CD4-positive, alpha-beta memory T cell (primary cell): ENCODE measurements at regions not wholly inside any gene's neighbourhood (a gene's known extent, or its start where the extent isn't known, plus 50 kb on each side); places are given as distances from the start of the nearest gene placed in this dataset.

Experiments used
- CTCF ChIA-PET: fragments of 350-600 bp; sonication (Branson Sonifier 250); formaldehyde crosslinking; loops from one replicate; lab custom pipeline; 2021; ENCODE audit warnings: inconsistent platforms; ENCODE audit not compliant: partially characterized antibody; lab: Charles Lee
- POLR2A ChIA-PET: fragments of 350-600 bp; sonication (Branson Sonifier 250); formaldehyde crosslinking; loops from one replicate; lab custom pipeline; 2021; ENCODE audit not compliant: partially characterized antibody; lab: Charles Lee
- DNase-seq, 5 donors: peaks; one replicate each; pipeline versions ENCODE4 v3.0.0 to v3.0.0-alpha.2; 2020 to 2022; ENCODE audit warnings: mixed read lengths in 1 of 5
- H3K27ac ChIP-seq: one replicate; pipeline ENCODE4 v1.7.0; 2013; ENCODE audit warnings: low read depth, low read length
- H3K27me3 ChIP-seq: 2 replicates; pipeline ENCODE4 v1.7.0; 2013; ENCODE audit warnings: mild to moderate bottlenecking, low read length, moderate library complexity; ENCODE audit not compliant: insufficient read depth
- H3K36me3 ChIP-seq: 2 replicates; pipeline ENCODE4 v1.7.0; 2013; ENCODE audit warnings: mild to moderate bottlenecking, low read length, moderate library complexity; ENCODE audit not compliant: insufficient read depth
- H3K4me1 ChIP-seq: 2 replicates; pipeline ENCODE4 v1.7.0; 2013; ENCODE audit warnings: mild to moderate bottlenecking, low read length, moderate library complexity; ENCODE audit not compliant: insufficient read depth
- H3K4me3 ChIP-seq, 2 donors: one replicate each; pipeline ENCODE4 v1.7.0; 2013; ENCODE audit warnings: low read length in 2 of 2, mild to moderate bottlenecking in 1 of 2
- H3K9me3 ChIP-seq, 2 donors: one replicate each; pipeline ENCODE4 v1.7.0; 2013; ENCODE audit warnings: low read length in 2 of 2, control low read depth in 1 of 2; ENCODE audit not compliant: control insufficient read depth in 1 of 2
- H3K27ac Mint-ChIP-seq, 7 donors: one replicate each; pipeline ENCODE4 v1.8.0; 2020 to 2021; ENCODE audit warnings: mixed read lengths in 7 of 7, mild to moderate bottlenecking in 6 of 7, inconsistent platforms in 3 of 7, moderate library complexity in 3 of 7
- H3K27me3 Mint-ChIP-seq, 2 donors: one replicate each; pipeline ENCODE4 v1.8.0; 2020 to 2021; ENCODE audit warnings: mixed read lengths in 2 of 2
- H3K36me3 Mint-ChIP-seq, 2 donors: one replicate each; pipeline ENCODE4 v1.8.0; 2020 to 2021; ENCODE audit warnings: mixed read lengths in 2 of 2, inconsistent platforms in 1 of 2, mild to moderate bottlenecking in 1 of 2
- H3K4me1 Mint-ChIP-seq, 4 donors: one replicate each; pipeline ENCODE4 v1.8.0; 2020 to 2021; ENCODE audit warnings: mixed read lengths in 4 of 4, mild to moderate bottlenecking in 1 of 4
- H3K4me3 Mint-ChIP-seq, 8 donors: one replicate each; pipeline ENCODE4 v1.8.0; 2020 to 2021; ENCODE audit warnings: mixed read lengths in 8 of 8, mild to moderate bottlenecking in 7 of 8, moderate library complexity in 6 of 8, inconsistent platforms in 3 of 8
- H3K9me3 Mint-ChIP-seq, 8 donors: one replicate each; pipeline ENCODE4 v1.8.0; 2020 to 2021; ENCODE audit warnings: mixed read lengths in 8 of 8, mild to moderate bottlenecking in 5 of 8, inconsistent platforms in 3 of 8, moderate library complexity in 1 of 8
- intact Hi-C: fragments of 100-400 bp; cut with micrococcal nuclease; formaldehyde crosslinking; loops from one replicate; pipeline ENCODE4 v1.15.1; 2023

DNA sequence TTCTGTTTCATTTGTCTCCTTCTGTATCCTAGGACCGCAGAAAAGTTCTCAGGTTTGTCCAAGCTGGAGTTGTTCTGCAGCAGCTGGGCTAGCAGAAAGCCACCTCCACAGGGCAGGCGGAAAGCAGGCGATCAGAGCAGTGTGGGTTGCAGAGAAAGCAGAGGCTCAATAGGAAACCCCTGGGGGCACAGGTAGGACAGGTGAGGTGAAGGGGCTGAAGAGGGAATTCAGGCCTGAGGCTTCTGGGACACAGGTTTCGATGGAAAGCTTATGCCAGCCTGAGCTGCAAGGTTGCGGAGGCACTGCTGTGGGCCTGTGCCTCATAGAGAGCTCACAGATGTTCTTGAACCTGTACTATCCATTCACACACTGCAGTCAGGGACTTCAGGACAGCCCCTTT is 194.9 kb upstream of the TPK1 start:
- CTCF ChIA-PET: no interaction called here
- intact Hi-C loops: no loop called here

DNA sequence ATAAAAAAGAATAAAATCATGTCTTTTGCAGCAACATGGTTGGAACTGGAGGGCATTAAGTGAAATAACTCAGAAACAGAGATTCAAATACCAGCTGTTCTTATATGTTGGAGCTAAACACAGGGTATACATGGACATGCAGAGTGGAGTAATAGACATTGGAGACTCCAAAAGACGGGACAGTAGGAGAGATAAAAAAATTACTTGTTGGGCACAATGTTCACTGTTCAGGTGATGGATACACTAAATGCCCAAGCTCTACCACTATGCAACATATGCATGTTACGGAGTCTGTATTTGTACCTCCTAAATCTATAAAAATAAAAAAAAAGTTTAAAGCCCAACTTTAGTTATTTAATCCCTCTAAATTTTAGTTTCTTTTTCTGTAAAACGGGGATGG is 184.6 kb upstream of the TPK1 start:
- Histone ChIP-seq H3K4me1 (no peaks in the 10 kb centered on the region), H3K9me3 (no peaks in the 10 kb centered on the region), H3K36me3 (no peaks in the 10 kb centered on the region), H3K27me3 (no peaks in the 10 kb centered on the region), H3K4me3 (no peak overlapping the region), H3K27ac (no peak overlapping the region)
- POLR2A ChIA-PET: no interaction called here
- Mint-ChIP-seq H3K9me3 (no peaks in the 10 kb centered on the region), H3K36me3 (no peaks in the 10 kb centered on the region), H3K4me1 (no peaks in the 10 kb centered on the region), H3K27me3 (no peaks in the 10 kb centered on the region), H3K4me3 (no peak overlapping the region), H3K27ac (no peak overlapping the region)
- DNase-seq: no peak
- CTCF ChIA-PET: interaction anchor here (1.8 kb wide), 1 partner anchor 16 kb away, joined by 6 read pairs; no protein-coding TSS in a partner anchor
- intact Hi-C loops: no loop called here

More for the DNA sequence above, 194.9 kb upstream of the TPK1 start:
- Mint-ChIP-seq H3K27me3 (no peaks in the 10 kb centered on the region), H3K36me3 (no peaks in the 10 kb centered on the region), H3K9me3 (peaks cover 0 to 14% (median 5%) of the 10 kb centered on the region in 8 donors), H3K27ac (no peak overlapping the region), H3K4me3 (no peak overlapping the region), H3K4me1 (peaks cover 0 to 6% (median under 1%) of the 10 kb centered on the region in 4 donors)
- no peaks in the 10 kb centered on the region for H3K27me3 ChIP-seq
- POLR2A ChIA-PET: no interaction called here
- no peaks in the 10 kb centered on the region for H3K36me3 ChIP-seq
- H3K9me3 ChIP-seq: no peaks in the 10 kb centered on the region
- no peak overlapping the region for H3K27ac ChIP-seq
- no peak overlapping the region for H3K4me3 ChIP-seq
- DNase-seq: no peak
- no peaks in the 10 kb centered on the region for H3K4me1 ChIP-seq

GRCh38 chr7:145016068-145016467 is 180.2 kb upstream of the TPK1 start:
- CTCF ChIA-PET: no interaction called here

GRCh38 chr7:145009876-145010275 is 174.0 kb upstream of the TPK1 start:
- Histone ChIP-seq H3K27ac (no peak overlapping the region), H3K4me3 (no peak overlapping the region), H3K9me3 (no peaks in the 10 kb centered on the region), H3K4me1 (no peaks in the 10 kb centered on the region), H3K27me3 (peaks cover 4% of the 10 kb centered on the region), H3K36me3 (no peaks in the 10 kb centered on the region)
- ChIA-PET POLR2A (no interaction called here), CTCF (interaction anchor here (2.4 kb wide), 1 partner anchor 27 kb away, joined by 9 read pairs; no protein-coding TSS in a partner anchor)
- peaks cover 0 to 2% (median 0%) of the 10 kb centered on the region in 8 donors for H3K9me3 Mint-ChIP-seq
- intact Hi-C loops: no loop called here
- H3K27ac Mint-ChIP-seq: no peak overlapping the region
- peaks cover 2 to 7% of the 10 kb centered on the region in 2 donors for H3K27me3 Mint-ChIP-seq
- H3K4me1 Mint-ChIP-seq: no peaks in the 10 kb centered on the region
- no peak overlapping the region for H3K4me3 Mint-ChIP-seq
- H3K36me3 Mint-ChIP-seq: no peaks in the 10 kb centered on the region
- no peak for DNase-seq

More at GRCh38 chr7:145016068-145016467, 180.2 kb upstream of the TPK1 start:
- DNase-seq: no peak
- H3K27me3 ChIP-seq: peaks cover 4% of the 10 kb centered on the region
- H3K36me3 ChIP-seq: no peaks in the 10 kb centered on the region
- no peaks in the 10 kb centered on the region for H3K9me3 ChIP-seq
- no peak overlapping the region for H3K4me3 ChIP-seq
- Mint-ChIP-seq H3K9me3 (no peaks in the 10 kb centered on the region), H3K4me3 (no peak overlapping the region), H3K4me1 (no peaks in the 10 kb centered on the region), H3K27me3 (no peaks in the 10 kb centered on the region), H3K27ac (no peak overlapping the region), H3K36me3 (no peaks in the 10 kb centered on the region)
- intact Hi-C loops: no loop called here
- H3K27ac ChIP-seq: no peak overlapping the region
- no peaks in the 10 kb centered on the region for H3K4me1 ChIP-seq
- POLR2A ChIA-PET: no interaction called here

DNA sequence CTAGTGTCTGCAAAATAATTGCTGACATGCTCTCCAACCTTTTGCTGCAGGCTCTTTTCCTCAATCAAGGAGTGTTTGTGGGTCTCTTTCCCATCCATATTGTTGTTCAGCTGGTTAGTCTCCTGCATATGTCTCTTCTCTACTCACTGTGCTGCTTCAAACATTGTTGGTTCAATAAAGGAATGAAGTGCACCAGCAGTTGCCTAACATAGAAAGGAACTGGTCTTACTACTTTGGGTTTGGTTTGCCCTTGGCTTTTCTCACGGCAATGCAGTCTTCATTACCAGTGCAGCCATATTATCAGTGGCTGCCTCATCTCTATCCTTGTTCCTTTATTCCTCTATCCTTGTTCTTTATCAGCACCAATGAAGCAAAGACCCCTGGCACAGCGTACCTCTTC is 169.7 kb upstream of the TPK1 start:
- no peaks in the 10 kb centered on the region for H3K4me1 ChIP-seq
- H3K36me3 ChIP-seq: no peaks in the 10 kb centered on the region
- no peaks in the 10 kb centered on the region for H3K27me3 ChIP-seq
- Mint-ChIP-seq H3K4me3 (no peak overlapping the region), H3K9me3 (peaks cover 2 to 18% (median 10%) of the 10 kb centered on the region in 8 donors), H3K36me3 (peaks cover 1 to 9% of the 10 kb centered on the region in 2 donors), H3K27ac (no peak overlapping the region), H3K4me1 (no peaks in the 10 kb centered on the region), H3K27me3 (peaks cover 3 to 12% of the 10 kb centered on the region in 2 donors)
- DNase-seq: no peak
- H3K4me3 ChIP-seq: no peak overlapping the region
- POLR2A ChIA-PET: no interaction called here
- CTCF ChIA-PET: no interaction called here
- intact Hi-C loops: no loop called here
- no peaks in the 10 kb centered on the region for H3K9me3 ChIP-seq
- H3K27ac ChIP-seq: no peak overlapping the region

DNA sequence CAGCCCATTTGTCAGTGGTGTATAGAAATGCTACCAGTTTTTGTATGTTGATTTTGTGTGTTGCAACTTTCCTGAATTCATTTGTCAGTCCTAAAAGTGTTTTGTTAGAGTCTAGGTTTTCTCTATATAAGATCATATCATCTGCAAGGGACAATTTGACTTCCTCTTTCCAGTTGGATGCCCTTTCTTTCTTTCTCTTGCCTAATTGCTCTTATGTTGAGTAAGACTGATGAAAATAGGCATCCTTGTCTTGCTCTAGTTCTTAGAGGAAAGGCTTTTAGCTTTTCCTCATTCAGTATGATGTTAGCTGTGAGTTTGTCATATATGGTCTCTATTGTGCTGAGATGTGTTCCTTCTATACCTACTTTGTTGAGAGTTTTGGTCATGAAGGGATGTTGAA is 161.7 kb upstream of the TPK1 start:
- CTCF ChIA-PET: no interaction called here
- peaks cover 0 to 59% (median 45%) of the 10 kb centered on the region in 8 donors for H3K9me3 Mint-ChIP-seq
- peaks cover 1 to 13% of the 10 kb centered on the region in 2 donors for H3K36me3 Mint-ChIP-seq
- Histone ChIP-seq H3K4me1 (no peaks in the 10 kb centered on the region), H3K9me3 (peaks cover 0 to 9% of the 10 kb centered on the region in 2 donors), H3K27ac (no peak overlapping the region), H3K4me3 (no peak overlapping the region), H3K36me3 (no peaks in the 10 kb centered on the region), H3K27me3 (no peaks in the 10 kb centered on the region)
- no peak overlapping the region for H3K27ac Mint-ChIP-seq
- peaks cover 7 to 9% (median 7%) of the 10 kb centered on the region in 4 donors for H3K4me1 Mint-ChIP-seq
- H3K4me3 Mint-ChIP-seq: no peak overlapping the region
- intact Hi-C loops: no loop called here
- POLR2A ChIA-PET: no interaction called here
- no peak for DNase-seq
- peaks cover 0 to 2% of the 10 kb centered on the region in 2 donors for H3K27me3 Mint-ChIP-seq

GRCh38 chr7:144995495-144995894 is 159.6 kb upstream of the TPK1 start:
- peaks cover 0 to 48% (median 36%) of the 10 kb centered on the region in 8 donors for H3K9me3 Mint-ChIP-seq

More at GRCh38 chr7:144995495-144995894, 159.6 kb upstream of the TPK1 start:
- H3K4me1 Mint-ChIP-seq: peaks cover 7 to 9% (median 7%) of the 10 kb centered on the region in 4 donors
- no peak overlapping the region for H3K4me3 Mint-ChIP-seq
- no peaks in the 10 kb centered on the region for H3K4me1 ChIP-seq
- no peaks in the 10 kb centered on the region for H3K27me3 Mint-ChIP-seq
- ChIA-PET CTCF (no interaction called here), POLR2A (no interaction called here)
- no peak overlapping the region for H3K27ac ChIP-seq
- H3K36me3 ChIP-seq: no peaks in the 10 kb centered on the region
- H3K27me3 ChIP-seq: no peaks in the 10 kb centered on the region
- H3K27ac Mint-ChIP-seq: peak overlapping the region in 1 of 7 donors; percentile 77
- H3K9me3 ChIP-seq: peaks cover 0 to 9% of the 10 kb centered on the region in 2 donors
- peaks cover 0 to 4% of the 10 kb centered on the region in 2 donors for H3K36me3 Mint-ChIP-seq
- intact Hi-C loops: no loop called here
- H3K4me3 ChIP-seq: no peak overlapping the region
- DNase-seq: no peak
